ENCODE measurements at regions not wholly inside any gene's neighbourhood (a gene's known extent, or its start where the extent isn't known, plus 50 kb on each side); places are given as distances from the start of the nearest gene placed in this dataset.

DNA sequence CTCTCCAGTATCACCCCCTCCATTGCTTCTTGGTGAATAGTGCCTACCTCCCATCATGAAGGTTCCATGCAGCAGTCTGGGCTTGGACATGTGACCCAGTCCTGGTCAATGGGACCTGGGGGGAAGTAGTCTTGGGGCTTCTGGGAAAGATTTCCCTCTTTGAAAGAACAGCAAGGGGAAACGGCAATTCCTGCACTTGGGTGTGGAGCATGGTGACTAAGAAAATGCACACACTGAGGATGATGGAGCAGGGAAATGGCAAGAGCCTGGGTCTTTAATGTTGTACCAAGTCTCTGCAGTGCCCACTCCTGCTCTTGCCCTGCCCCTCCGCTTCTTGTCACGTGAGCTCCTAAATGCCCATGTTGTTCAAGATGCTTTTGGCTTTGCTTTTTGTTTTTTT lies 131.4 kb upstream of the SIX2 start:
- H3K27ac ChIP-seq = no peak overlapping the region
- no peaks in the 10 kb centered on the region for H3K27me3 ChIP-seq
- no peaks in the 10 kb centered on the region for H3K4me1 ChIP-seq
- WGBS, 2 donors = 89 to 90% methylated on average over 3 of the region's 3 CpGs
- intact Hi-C loops (cut with DNase I; ENCODE audit: low total_unique reads) = no loop called here
- H3K9me3 ChIP-seq = no peaks in the 10 kb centered on the region
- no peaks in the 10 kb centered on the region for H3K36me3 ChIP-seq (ENCODE audit: low read depth, missing control alignments)
- DNase-seq = no peak
- H3K4me3 ChIP-seq = no peak overlapping the region
- TF ChIP-seq, protein P1, sequence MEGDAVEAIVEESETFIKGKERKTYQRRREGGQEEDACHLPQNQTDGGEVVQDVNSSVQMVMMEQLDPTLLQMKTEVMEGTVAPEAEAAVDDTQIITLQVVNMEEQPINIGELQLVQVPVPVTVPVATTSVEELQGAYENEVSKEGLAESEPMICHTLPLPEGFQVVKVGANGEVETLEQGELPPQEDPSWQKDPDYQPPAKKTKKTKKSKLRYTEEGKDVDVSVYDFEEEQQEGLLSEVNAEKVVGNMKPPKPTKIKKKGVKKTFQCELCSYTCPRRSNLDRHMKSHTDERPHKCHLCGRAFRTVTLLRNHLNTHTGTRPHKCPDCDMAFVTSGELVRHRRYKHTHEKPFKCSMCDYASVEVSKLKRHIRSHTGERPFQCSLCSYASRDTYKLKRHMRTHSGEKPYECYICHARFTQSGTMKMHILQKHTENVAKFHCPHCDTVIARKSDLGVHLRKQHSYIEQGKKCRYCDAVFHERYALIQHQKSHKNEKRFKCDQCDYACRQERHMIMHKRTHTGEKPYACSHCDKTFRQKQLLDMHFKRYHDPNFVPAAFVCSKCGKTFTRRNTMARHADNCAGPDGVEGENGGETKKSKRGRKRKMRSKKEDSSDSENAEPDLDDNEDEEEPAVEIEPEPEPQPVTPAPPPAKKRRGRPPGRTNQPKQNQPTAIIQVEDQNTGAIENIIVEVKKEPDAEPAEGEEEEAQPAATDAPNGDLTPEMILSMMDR (IDR thresholded peaks at IDR 0.05) = no peak
- no peak for TF ChIP-seq POLR2A (IDR thresholded peaks at IDR 0.05)

GRCh38 chr2:45138904-45139303 lies 129.7 kb upstream of the SIX2 start:
- WGBS, 2 donors = 57 to 67% methylated on average over 4 of the region's 4 CpGs
- H3K9me3 ChIP-seq = no peaks in the 10 kb centered on the region
- H3K36me3 ChIP-seq (ENCODE audit: low read depth, missing control alignments) = no peaks in the 10 kb centered on the region
- no peak overlapping the region for H3K27ac ChIP-seq
- DNase-seq = no peak
- intact Hi-C loops (cut with DNase I; ENCODE audit: low total_unique reads) = no loop called here
- H3K4me1 ChIP-seq = no peaks in the 10 kb centered on the region
- no peaks in the 10 kb centered on the region for H3K27me3 ChIP-seq
- no peak overlapping the region for H3K4me3 ChIP-seq
- TF ChIP-seq POLR2A (IDR thresholded peaks at IDR 0.05) = no peak

DNA sequence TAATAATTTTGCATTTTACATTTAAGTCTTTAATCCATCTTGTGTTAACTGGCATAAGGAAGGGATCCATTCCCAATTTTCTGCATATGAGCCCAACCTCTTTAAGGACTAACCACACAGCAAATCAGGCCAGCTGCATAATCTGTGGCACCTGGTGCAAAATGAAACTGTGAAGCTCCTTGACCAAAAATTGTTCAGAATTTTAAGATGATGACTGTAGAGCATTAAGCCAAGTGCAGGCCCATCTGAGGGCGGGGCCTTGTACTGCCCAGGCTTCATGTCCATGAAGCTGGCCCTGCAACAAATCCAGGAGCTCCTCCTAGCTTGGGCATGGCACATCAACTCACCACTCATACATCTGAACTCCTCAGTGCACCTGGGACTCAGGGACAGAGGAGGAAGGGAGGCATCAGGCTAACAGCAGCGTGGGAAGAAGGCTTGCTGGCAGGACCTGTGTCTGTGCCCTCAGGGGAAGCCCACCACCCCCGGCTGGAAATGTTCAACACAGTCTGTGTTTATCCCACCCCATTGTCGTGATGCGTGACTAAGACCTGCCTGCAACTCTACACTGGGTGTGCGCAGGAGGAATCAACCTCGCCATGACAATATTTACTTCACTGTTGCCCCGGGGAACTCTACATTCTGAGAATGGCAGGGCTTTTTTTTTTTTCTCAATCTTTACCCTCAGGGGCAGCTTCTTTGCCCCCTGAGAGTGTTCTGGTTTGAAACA lies 128.9 kb upstream of the SIX2 start:
- Histone ChIP-seq H3K27me3 (no peaks in the 10 kb centered on the region), H3K36me3 (ENCODE audit: low read depth, missing control alignments) (no peaks in the 10 kb centered on the region), H3K27ac (no peak overlapping the region), H3K9me3 (no peaks in the 10 kb centered on the region), H3K4me3 (no peak overlapping the region), H3K4me1 (no peaks in the 10 kb centered on the region)
- 80 to 91% methylated on average over 8 of the region's 8 CpGs for WGBS, 2 donors
- DNase-seq = no peak
- intact Hi-C loops (cut with DNase I; ENCODE audit: low total_unique reads) = no loop called here
- TF ChIP-seq, protein P1 (IDR thresholded peaks at IDR 0.05) = no peak
- no peak for TF ChIP-seq POLR2A (IDR thresholded peaks at IDR 0.05)

GRCh38 chr2:45134726-45135125 lies 125.5 kb upstream of the SIX2 start:
- intact Hi-C loops (cut with DNase I; ENCODE audit: low total_unique reads) = no loop called here
- Histone ChIP-seq H3K27me3 (no peaks in the 10 kb centered on the region), H3K4me1 (no peaks in the 10 kb centered on the region), H3K27ac (no peak overlapping the region), H3K9me3 (no peaks in the 10 kb centered on the region), H3K4me3 (no peak overlapping the region), H3K36me3 (ENCODE audit: low read depth, missing control alignments) (no peaks in the 10 kb centered on the region)
- TF ChIP-seq, protein P1 (IDR thresholded peaks at IDR 0.05) = no peak
- TF ChIP-seq POLR2A (IDR thresholded peaks at IDR 0.05) = no peak
- DNase-seq = no peak
- 41 to 48% methylated on average over 3 of the region's 3 CpGs for WGBS, 2 donors

GRCh38 chr2:45134014-45134413 lies 124.8 kb upstream of the SIX2 start:
- no peak for DNase-seq

More at GRCh38 chr2:45134014-45134413, 124.8 kb upstream of the SIX2 start:
- Histone ChIP-seq H3K4me1 (no peaks in the 10 kb centered on the region), H3K4me3 (no peak overlapping the region), H3K9me3 (no peaks in the 10 kb centered on the region), H3K27ac (no peak overlapping the region), H3K27me3 (no peaks in the 10 kb centered on the region), H3K36me3 (ENCODE audit: low read depth, missing control alignments) (no peaks in the 10 kb centered on the region)
- intact Hi-C loops (cut with DNase I; ENCODE audit: low total_unique reads) = no loop called here
- WGBS, 2 donors = 11 to 38% methylated on average over 1 of the region's 1 CpG
- no peak for TF ChIP-seq POLR2A (IDR thresholded peaks at IDR 0.05)
- TF ChIP-seq, protein P1 (IDR thresholded peaks at IDR 0.05) = no peak

All from testis (tissue), 2 donors.